GM12878 (cell line): ENCODE measurements at regions not wholly inside any gene's neighbourhood (a gene's known extent, or its start where the extent isn't known, plus 50 kb on each side); places are given as distances from the start of the nearest gene placed in this dataset.
"Not testable (repeated sequence)": the region's sequence is repeated elsewhere in the genome, so short reads cannot be mapped to it uniquely, and the experiment has no call there.

Source experiments
- ATAC-seq: fragments of 200-7000 bp; cut with Tn5 transposase; 3 replicates; pipeline ENCODE4 v1.9.1; 2020; ENCODE audit warnings: mild to moderate bottlenecking, moderate library complexity
- BruUV-seq: library from RNA; stranded (reverse); fragments of 400-500 nt; replicated peaks from 2 replicates; lab custom pipeline; 2021; lab: Mats Ljungman, UMichigan
- CTCF ChIA-PET: fragments of 300-600 bp; sonication (Branson Sonifier 250); formaldehyde crosslinking; extraction: SDS; loops from one replicate; lab custom pipeline; 2021; ENCODE audit warnings: inconsistent platforms; lab: Yijun Ruan, JAX
- POLR2A ChIA-PET: fragments of 350-600 bp; formaldehyde crosslinking; extraction: SDS; loops from one replicate; lab custom pipeline; 2021; ENCODE audit warnings: inconsistent platforms; lab: Charles Lee
- RAD21 ChIA-PET: fragments of 300-600 bp; sonication (Branson Sonifier 250); formaldehyde crosslinking; loops from one replicate; lab custom pipeline; 2023; ENCODE audit warnings: antibody characterized with exemption; ENCODE audit not compliant: unreplicated experiment; lab: Charles Lee
- SMC1A ChIA-PET: fragments of 300-600 bp; sonication (Branson Sonifier 250); formaldehyde crosslinking; loops from one replicate; lab custom pipeline; 2023; ENCODE audit not compliant: unreplicated experiment, uncharacterized antibody; lab: Charles Lee
- DNase-seq: peaks from one replicate; pipeline ENCODE4 v3.0.0-alpha.2; 2011; ENCODE audit warnings: low read depth, low spot score
- FAIRE-seq: peaks from 3 replicates; lab custom pipeline; 2011; peaks lifted over from hg19 to GRCh38; lab: Jason Lieb, UNC
- H2AFZ ChIP-seq: 2 replicates; pipeline ENCODE4 v1.6.0; 2011; ENCODE audit warnings: low read depth, low read length, control low read depth; ENCODE audit not compliant: control insufficient read depth
- H3K27ac ChIP-seq: 2 replicates; pipeline ENCODE4 v1.5.1; 2011; ENCODE audit warnings: control low read depth; ENCODE audit not compliant: control insufficient read depth, insufficient read depth
- H3K27me3 ChIP-seq, 2 experiments: replicated peaks in 1 of 2; 2 replicates each; pipeline versions ENCODE4 v1.6.0 to v1.6.1; 2011; ENCODE audit warnings: low read length in 1 of 2; ENCODE audit not compliant: control insufficient read depth in 2 of 2, insufficient read depth in 2 of 2
- H3K36me3 ChIP-seq, 2 experiments: 2 replicates each; pipeline ENCODE4 v1.5.1; 2011; ENCODE audit warnings: low read length in 1 of 2; ENCODE audit not compliant: control insufficient read depth in 2 of 2, insufficient read depth in 2 of 2
- H3K4me1 ChIP-seq: 2 replicates; pipeline ENCODE4 v1.6.1; 2011; ENCODE audit warnings: mild to moderate bottlenecking, low read length, moderate library complexity, mixed read lengths; ENCODE audit not compliant: control insufficient read depth, insufficient read depth
- H3K4me2 ChIP-seq: 2 replicates; pipeline ENCODE4 v1.6.0; 2011; ENCODE audit warnings: control low read depth; ENCODE audit not compliant: control insufficient read depth, insufficient read depth
- H3K4me3 ChIP-seq: fragments of 200-600 bp; sonication (generic); 2 replicates; pipeline ENCODE4 v1.5.1; 2016
- H3K79me2 ChIP-seq: 2 replicates; pipeline ENCODE4 v1.6.0; 2011; ENCODE audit warnings: low read length; ENCODE audit not compliant: control insufficient read depth, insufficient read depth
- H3K9ac ChIP-seq: 2 replicates; pipeline ENCODE4 v1.8.0; 2011; ENCODE audit warnings: low read length, control low read depth, mixed read lengths; ENCODE audit not compliant: control insufficient read depth, insufficient read depth
- H3K9me3 ChIP-seq: replicated peaks from 3 replicates; pipeline ENCODE4 v1.5.1; 2011; ENCODE audit warnings: mild to moderate bottlenecking, low read length; ENCODE audit not compliant: control insufficient read depth, insufficient read depth
- H4K20me1 ChIP-seq: 2 replicates; pipeline ENCODE4 v1.6.0; 2011; ENCODE audit not compliant: control insufficient read depth, insufficient read depth
- BCL11A ChIP-seq: IDR thresholded peaks from 2 replicates; pipeline ENCODE4 v1.6.1; 2011; ENCODE audit warnings: low read depth, low read length
- HDAC6 ChIP-seq: fragments of 200-600 bp; sonication (generic); IDR thresholded peaks from one replicate; pipeline ENCODE4 v1.8.0; 2017; ENCODE audit warnings: antibody characterized with exemption; ENCODE audit not compliant: unreplicated experiment
- JUNB ChIP-seq: IDR thresholded peaks from 2 replicates; pipeline ENCODE4 v1.6.1; 2016; ENCODE audit warnings: antibody characterized with exemption, mild to moderate bottlenecking
- MTA2 ChIP-seq: fragments of 450-650 bp; IDR thresholded peaks from 2 replicates; pipeline ENCODE4 v1.6.1; 2016; ENCODE audit warnings: low read depth, mild to moderate bottlenecking, moderate library complexity
- POLR2A ChIP-seq: IDR thresholded peaks from 2 replicates; pipeline ENCODE4 v1.6.1; 2011; ENCODE audit warnings: low read depth, mild to moderate bottlenecking, low read length
- POLR2AphosphoS5 ChIP-seq: IDR thresholded peaks from 2 replicates; pipeline ENCODE4 v1.6.1; 2011; ENCODE audit warnings: mild to moderate bottlenecking, low read length, inconsistent platforms
- REST ChIP-seq: IDR thresholded peaks from 2 replicates; pipeline ENCODE4 v1.6.1; 2012; ENCODE audit warnings: mild to moderate bottlenecking, low read depth, low read length
- ZNF622 ChIP-seq: fragments of 450-650 bp; IDR thresholded peaks from 2 replicates; pipeline ENCODE4 v1.6.1; 2017; ENCODE audit warnings: mild to moderate bottlenecking, inconsistent platforms
- WGBS: methylation state at CpG from one replicate; pipeline ENCODE4 v1.1.6; 2016; ENCODE audit warnings: low lambda C conversion rate; ENCODE audit not compliant: insufficient replicate concordance, insufficient coverage; ENCODE audit errors: missing lambda C conversion rate; 5-methylcytosine and 5-hydroxymethylcytosine counted together
- in situ Hi-C: fragments of 300-500 bp; cut with MboI; formaldehyde crosslinking; loops from 9 replicates; pipeline ENCODE4 v1.14.3; 2018; ENCODE audit warnings: mixed read lengths
- intact Hi-C: fragments of 100-400 bp; cut with micrococcal nuclease; formaldehyde crosslinking; loops from one replicate; pipeline ENCODE4 v1.14.2; 2022; ENCODE audit not compliant: unreplicated experiment

- RAD21 ChIA-PET = no interaction called here
- no peaks in the 10 kb centered on the region for H3K4me1 ChIP-seq
- no peak overlapping the region for H3K9ac ChIP-seq
- H3K9me3 ChIP-seq = no peaks in the 10 kb centered on the region
- FAIRE-seq (no peak), DNase-seq (no peak), ATAC-seq (no peak)
- H3K36me3 ChIP-seq = no peaks in the 10 kb centered on the region
- no peaks in the 10 kb centered on the region for H3K27me3 ChIP-seq
- no peaks in the 10 kb centered on the region for H4K20me1 ChIP-seq
- CTCF ChIA-PET = no interaction called here
- H3K27ac ChIP-seq = no peak overlapping the region
- BruUV-seq = no TSS peak
- H3K4me2 ChIP-seq = no peak overlapping the region
- SMC1A ChIA-PET = no interaction called here
- POLR2A ChIA-PET = no interaction called here
- no peak overlapping the region for H3K4me3 ChIP-seq
- no peak overlapping the region for H2AFZ ChIP-seq
- WGBS = 56% methylated on average over 4 of the region's 4 CpGs
- TF ChIP-seq POLR2AphosphoS5 (no peak), MTA2 (no peak), JUNB (no peak), HDAC6 (no peak), REST (no peak), BCL11A (no peak), ZNF622 (no peak), POLR2A (no peak)
- intact Hi-C loops (no loop called here), in situ Hi-C loops (no loop called here)
- no peaks in the 10 kb centered on the region for H3K79me2 ChIP-seq
Measured at GRCh38 chr2:105660489-105660888, 84.2 kb upstream of the NCK2 start.

GRCh38 chr2:105655723-105656606, 88.7 kb upstream of the NCK2 start:
- CTCF ChIA-PET, SMC1A ChIA-PET, RAD21 ChIA-PET, DNase-seq, H4K20me1 ChIP-seq, H3K4me3 ChIP-seq, POLR2A ChIA-PET, H3K36me3 ChIP-seq, H3K79me2 ChIP-seq, BruUV-seq, H3K27ac ChIP-seq, H3K27me3 ChIP-seq, FAIRE-seq, H3K4me2 ChIP-seq, H3K9ac ChIP-seq, H3K4me1 ChIP-seq, intact Hi-C loops, H2AFZ ChIP-seq, ATAC-seq, in situ Hi-C loops, H3K9me3 ChIP-seq: not testable (repeated sequence)
- 88% methylated on average over 4 of the region's 4 CpGs for WGBS
